Left colon (tissue), 2 donors: ENCODE measurements at regions not wholly inside any gene's neighbourhood (a gene's known extent, or its start where the extent isn't known, plus 50 kb on each side); places are given as distances from the start of the nearest gene placed in this dataset.

Experiments used
- ATAC-seq: fragments of 200-7000 bp; cut with Tn5 transposase; one replicate; pipeline ENCODE4 v1.9.1; 2020; ENCODE audit warnings: mild to moderate bottlenecking, moderate library complexity
- DNase-seq, 2 donors: peaks; one replicate each; pipeline ENCODE4 v3.0.0-alpha.2; 2020
- intact Hi-C, 2 donors: fragments of 100-400 bp; cut with DNase I in 1 of 2; cut with micrococcal nuclease in 1 of 2; formaldehyde crosslinking; loops; one replicate each; pipeline versions ENCODE4 v1.11.2 to v1.14.0; 2022; cut with DNase I, micrococcal nuclease
- donor health status: DM: no; HTN: no; CAD: no.
- donor health status: DM: yes; HTN: yes; CAD: no.

DNA sequence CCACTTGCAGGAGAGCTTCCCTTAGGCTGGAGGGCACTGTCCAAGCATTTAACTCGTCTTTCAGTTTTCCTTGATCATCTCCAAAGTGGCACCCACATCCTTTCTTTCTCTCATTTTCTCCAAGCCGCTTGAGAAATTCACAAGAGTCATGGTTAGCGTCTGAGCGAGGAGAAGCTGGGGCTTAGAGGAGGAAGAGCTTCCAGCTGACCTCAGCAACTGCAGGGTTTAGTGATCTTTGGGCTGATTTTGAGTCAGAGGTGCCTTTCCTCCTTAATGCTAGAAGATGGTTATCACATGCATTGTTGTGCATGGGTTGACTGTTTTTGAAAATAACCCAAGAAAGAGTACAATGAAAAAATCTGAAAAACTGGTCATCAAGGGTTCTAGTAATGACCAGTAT is 134.7 kb downstream of the GADD45G start:
- ATAC-seq (no peak), DNase-seq (no peak)
- intact Hi-C loops = no loop called here

- no peak for ATAC-seq
- intact Hi-C loops = no loop called here
- no peak for DNase-seq
Measured at GRCh38 chr9:89739916-89740315, 135.1 kb downstream of the GADD45G start.

DNA sequence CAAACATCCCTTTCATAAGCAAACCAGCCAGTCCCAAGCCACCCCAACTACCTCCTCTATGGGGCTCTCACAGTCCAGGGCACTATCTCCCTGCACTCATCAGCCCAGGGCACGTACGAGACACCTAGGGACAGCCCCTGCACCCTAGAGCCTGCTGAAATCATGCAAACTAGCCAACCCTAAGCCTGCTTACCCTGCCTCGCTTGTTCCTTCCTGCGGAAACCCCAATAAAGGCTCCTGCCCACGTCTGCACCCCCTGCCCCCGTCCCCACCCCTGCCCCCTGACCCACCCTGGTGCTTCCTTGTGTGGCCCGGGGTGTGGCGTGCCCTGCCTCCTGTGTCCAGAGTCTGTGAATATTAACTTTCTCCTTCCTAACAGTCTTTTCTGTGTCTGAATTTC is 135.9 kb downstream of the GADD45G start:
- ATAC-seq (peak; percentile 86), DNase-seq (peak in 1 of 2 donors; percentile 47)

GRCh38 chr9:89742660-89743059 is 137.8 kb downstream of the GADD45G start:
- DNase-seq (no peak), ATAC-seq (peak; percentile 31)

More for the DNA sequence above, 135.9 kb downstream of the GADD45G start:
- intact Hi-C loops = no loop called here

DNA sequence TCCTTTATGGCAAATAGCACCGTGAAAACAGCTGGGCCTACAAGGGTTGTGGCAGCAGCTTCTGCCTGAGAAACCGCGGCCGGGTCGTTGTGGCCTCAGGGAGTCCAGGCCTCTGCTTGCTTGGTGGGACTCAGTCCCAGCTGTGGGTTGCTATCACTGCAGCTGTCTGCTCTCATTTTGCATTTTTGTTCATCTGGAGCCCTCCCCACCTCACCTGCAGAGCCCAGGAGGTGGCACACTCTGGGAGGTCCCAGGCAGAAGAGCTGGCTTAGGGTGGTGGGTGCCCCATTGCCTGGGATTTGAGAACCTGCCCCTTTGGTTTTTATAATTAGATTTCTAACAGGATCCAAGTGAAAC is 138.4 kb downstream of the GADD45G start:
- no peak for DNase-seq
- intact Hi-C loops = no loop called here
- no peak for ATAC-seq

More at GRCh38 chr9:89742660-89743059, 137.8 kb downstream of the GADD45G start:
- intact Hi-C loops = no loop called here

DNA sequence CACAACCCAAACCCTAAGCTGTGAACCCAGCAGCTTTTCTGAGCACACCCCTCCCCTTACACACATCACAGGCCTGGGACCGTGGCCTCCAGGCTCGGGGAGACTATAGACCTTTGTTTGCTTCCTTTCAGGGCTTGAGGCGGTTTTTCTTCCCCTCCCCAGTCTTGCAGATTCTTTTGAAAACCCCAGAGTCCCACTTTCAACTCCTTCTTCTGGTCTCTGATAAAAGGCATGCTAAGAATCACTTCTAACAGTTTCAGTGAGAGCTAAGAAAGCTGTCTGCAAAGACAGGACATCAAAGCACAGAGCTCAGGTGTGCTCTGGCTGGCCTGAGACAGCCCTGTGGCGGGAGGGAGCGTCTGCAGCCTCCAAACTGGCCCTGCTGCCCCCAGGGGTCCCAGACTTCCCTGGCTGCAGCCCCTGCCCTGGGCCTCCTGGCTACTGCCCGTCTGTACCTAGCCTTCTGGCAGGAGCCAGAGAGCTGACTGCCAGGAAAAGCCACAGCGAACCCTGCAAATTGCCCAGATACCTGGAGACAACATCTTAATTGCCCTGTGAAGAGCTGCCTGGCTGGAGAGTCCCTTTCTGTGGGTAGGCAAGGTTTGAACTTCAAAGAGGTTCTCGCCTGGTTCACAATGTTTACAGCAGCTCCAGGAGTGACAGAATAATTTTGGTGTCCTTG is 138.9 kb downstream of the GADD45G start:
- no peak for ATAC-seq
- intact Hi-C loops = no loop called here
- DNase-seq = no peak

DNA sequence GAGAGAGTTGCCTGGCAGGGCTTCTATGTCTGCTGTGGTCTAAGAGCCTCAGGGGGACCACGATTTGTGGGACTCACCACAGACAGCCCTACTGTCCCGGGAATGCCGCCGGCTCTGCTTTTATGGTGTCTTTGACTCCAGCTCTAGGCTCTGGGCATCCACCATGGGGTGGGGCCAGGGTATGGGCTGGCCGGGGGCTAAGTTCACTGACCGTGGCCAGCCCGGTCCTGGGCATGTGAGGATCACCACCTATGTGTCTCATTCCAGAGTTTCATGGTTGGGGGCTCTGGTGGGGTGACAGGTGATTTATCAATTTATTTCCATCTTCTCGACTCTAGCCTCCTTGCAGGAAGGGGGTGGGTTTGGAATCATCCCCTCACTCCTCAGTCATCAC is 139.4 kb downstream of the GADD45G start:
- DNase-seq = no peak
- intact Hi-C loops = no loop called here
- ATAC-seq = no peak

- intact Hi-C loops = no loop called here
- ATAC-seq (no peak), DNase-seq (no peak)
Measured at GRCh38 chr9:89744730-89745129, 139.9 kb downstream of the GADD45G start.

DNA sequence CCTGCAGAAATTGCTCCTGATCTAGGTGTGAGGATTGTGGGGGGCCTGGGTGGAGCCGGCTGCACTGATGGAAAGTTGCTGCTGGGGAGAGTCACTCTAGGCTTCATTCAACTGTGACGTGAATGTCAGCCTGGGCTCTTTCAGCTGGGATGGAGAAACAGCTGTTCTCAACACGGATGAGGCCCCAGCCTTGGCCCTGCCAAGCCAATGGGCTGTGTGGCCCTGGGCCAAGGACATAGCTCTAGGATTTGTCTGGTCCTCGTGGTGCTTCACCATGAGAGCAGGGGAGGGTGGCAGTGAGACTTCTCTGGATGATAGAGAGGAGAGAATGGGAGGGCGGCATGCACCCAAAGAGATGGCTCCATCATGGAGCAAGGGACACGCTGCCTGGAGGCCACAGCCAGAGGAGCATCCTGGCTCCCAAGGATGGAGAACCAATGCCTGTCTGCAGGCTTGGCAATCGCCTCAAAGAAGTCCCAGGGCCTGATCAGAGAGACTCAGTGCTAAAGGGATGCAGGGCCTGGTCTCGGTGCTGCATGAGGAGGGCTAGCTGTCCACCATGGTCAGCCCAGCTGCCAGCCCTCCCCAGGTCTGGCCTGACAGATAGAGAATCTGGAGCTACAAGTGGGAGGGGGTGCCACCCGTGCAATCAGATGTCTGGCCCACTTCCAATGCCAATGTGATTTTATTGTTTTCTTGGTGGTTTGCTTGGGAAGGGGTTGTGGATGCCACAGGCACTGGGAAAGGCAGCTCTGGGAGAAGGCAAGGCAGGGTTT is 141.0 kb downstream of the GADD45G start:
- intact Hi-C loops = no loop called here

GRCh38 chr9:89746385-89747116 is 141.7 kb downstream of the GADD45G start:
- ATAC-seq = no peak
- intact Hi-C loops = no loop called here
- DNase-seq = no peak

More for the DNA sequence above, 141.0 kb downstream of the GADD45G start:
- ATAC-seq (no peak), DNase-seq (no peak)

DNA sequence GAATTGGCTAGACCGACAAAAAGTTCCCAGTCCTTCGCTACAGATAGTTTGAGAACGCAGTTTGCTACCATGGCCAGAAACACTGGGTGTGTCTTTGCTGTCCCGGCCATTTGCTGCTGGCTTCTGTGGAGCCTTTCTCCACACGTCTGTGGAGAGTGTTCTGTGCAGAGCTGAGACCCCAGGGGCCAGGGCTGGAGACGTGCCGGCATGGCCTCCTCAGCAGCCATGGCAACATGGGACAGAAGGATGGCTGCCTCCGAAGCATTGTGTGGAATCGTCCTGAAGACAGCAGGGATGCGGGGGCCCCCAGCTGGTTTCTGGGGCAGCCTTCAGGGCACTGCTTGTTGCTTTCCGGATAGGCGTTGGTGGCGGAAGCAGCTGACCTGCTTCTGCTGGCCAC is 142.8 kb downstream of the GADD45G start:
- intact Hi-C loops = no loop called here
- DNase-seq (no peak), ATAC-seq (no peak)

- intact Hi-C loops = no loop called here
- DNase-seq (no peak), ATAC-seq (no peak)
Measured at GRCh38 chr9:89748021-89748670, 143.3 kb downstream of the GADD45G start.

DNA sequence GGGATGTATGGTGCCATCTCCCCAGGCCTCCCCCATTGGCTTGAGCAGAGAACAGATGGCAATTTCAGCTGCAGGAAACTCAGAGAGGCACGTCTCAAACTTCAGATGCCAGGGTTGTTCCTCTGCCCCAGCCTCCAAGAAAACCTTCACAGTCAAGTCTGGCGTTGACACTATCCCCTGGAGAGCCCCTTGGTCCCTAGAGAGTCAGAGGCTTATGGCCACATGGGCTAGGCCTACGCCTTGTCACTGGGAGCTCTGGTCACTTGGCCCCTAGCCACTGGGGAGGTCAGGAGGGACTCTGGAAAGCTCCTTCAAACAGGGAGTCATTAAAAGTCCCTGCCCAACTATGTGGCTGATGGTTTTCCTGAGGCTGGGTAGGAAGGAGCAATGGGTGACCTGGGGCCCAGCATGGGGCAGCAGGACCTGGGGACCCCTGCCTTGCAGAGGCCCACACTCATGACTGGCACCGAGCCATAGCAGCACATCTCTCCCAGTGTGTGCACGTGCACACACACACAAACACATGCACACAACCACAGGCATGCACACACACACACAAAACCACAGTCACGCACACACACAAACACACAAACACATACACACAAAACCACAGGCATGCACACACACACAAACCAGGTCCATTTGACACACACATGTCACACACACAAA is 144.2 kb downstream of the GADD45G start:
- intact Hi-C loops = no loop called here
- no peak for DNase-seq
- ATAC-seq = no peak

DNA sequence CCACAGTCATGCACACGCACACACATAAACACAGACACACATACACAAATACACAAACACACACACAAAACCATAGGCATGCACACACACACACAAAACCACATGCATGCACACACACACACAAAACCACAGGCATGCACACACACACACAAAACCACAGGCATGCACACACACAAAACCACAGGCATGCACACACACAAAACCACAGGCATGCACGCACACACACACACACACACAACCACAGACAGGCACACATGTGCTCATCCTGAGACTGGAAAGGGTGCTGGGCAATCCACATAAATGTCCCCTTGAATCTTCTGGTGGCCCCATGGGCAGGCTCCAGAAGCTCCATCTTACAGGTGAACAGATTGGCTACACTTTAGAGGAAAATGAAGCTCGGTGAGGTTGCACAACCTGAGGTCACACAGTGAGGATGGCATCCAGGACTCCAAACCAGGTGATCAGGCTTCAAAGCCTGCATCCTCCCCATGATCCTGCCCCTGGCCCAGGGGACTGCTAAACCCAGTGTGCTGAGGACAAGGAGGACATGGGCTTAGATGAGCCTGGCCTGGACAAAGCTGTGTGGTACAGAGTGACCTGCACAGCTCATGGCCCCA is 144.8 kb downstream of the GADD45G start:
- ATAC-seq (no peak), DNase-seq (no peak)
- intact Hi-C loops = no loop called here

DNA sequence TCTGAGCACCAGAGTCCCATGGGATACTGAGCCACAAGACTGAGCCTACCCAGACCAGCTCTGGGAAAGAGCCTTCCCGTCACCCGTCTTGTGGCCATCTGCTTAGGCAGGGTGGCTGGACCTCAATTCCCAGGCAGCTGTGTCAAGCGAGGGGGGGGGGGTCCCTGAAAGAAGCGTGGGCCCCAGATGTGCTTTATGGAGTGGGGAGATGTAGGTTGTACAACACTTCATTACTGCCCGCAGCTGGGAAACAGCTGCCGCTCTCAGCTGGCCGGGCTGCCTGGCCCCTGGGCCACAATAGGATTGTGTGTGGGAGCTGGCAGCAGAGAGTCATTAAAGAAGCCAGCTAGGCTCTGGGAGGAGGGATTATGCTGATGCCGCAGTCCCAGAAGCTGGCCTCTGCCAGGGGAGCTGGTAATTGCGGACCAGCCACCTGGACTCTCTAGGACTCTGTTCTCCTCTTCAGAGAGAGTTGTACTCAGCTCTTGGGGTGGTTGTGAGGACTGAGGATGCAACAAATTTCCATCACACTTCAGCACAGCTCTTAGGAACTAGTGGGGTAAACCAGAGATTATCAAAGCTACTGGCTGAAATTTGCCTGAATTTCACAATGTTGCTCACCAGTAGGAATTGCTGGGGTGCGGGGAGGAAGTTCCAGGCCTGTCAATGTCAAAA is 145.4 kb downstream of the GADD45G start:
- no peak for DNase-seq
- intact Hi-C loops = no loop called here
- no peak for ATAC-seq

DNA sequence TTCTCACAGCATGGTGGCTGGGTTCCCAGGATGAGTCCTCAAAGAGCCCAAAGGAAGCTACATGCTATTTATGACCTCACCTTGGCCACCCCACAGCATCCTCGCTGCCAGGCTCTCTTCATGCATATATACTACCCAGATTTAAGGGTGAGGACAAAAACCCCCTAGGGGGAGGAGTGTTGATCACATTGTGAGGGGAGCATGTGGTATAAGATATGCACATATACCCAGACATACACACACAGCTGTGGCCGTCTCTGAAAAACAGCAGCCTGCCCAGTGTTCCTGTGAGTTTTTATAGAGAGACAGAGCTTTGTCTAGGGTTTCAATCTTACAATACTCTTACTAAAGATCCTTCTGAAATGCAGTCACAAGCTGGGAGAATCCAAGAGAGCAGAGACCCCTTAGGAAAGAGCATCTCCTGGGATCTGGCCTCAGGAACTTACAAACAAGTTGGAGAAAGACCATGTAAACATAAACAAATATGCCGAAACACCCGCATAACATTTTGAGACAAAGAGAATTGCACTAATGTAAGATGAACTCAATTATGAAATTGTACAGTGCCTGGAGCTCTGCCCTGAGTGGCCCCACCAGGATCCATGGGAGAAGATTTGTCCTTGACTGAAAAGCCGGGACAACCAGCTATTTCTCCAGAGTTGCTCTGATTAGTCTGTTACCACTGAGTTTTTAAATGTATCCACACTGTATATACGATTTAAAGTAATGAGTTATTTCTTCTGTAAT is 146.4 kb downstream of the GADD45G start:
- no peak for DNase-seq
- no peak for ATAC-seq
- intact Hi-C loops = no loop called here

- DNase-seq (no peak), ATAC-seq (no peak)
- intact Hi-C loops = no loop called here
Measured at GRCh38 chr9:89752154-89752553, 147.3 kb downstream of the GADD45G start.
